ENCODE measurements at regions not wholly inside any gene's neighbourhood (a gene's known extent, or its start where the extent isn't known, plus 50 kb on each side); places are given as distances from the start of the nearest gene placed in this dataset.
A peak's percentile ranks its signal among the peaks of the same experiment; 100 is the strongest.

GRCh38 chr13:22189176-22190048 is 518.5 kb downstream of the FGF9 start:
- DNase-seq (ENCODE audit: low read depth), result no peak

GRCh38 chr13:22193070-22193469 is 522.2 kb downstream of the FGF9 start:
- no peak for DNase-seq (ENCODE audit: low read depth)

- no peak for DNase-seq (ENCODE audit: low read depth)
Measured at GRCh38 chr13:22194106-22194805, 523.4 kb downstream of the FGF9 start.

- no peak for DNase-seq (ENCODE audit: low read depth)
Measured at GRCh38 chr13:22195726-22196125, 524.9 kb downstream of the FGF9 start.

GRCh38 chr13:22196777-22197176 is 525.9 kb downstream of the FGF9 start:
- no peak for DNase-seq (ENCODE audit: low read depth)

GRCh38 chr13:22198001-22198400 is 527.1 kb downstream of the FGF9 start:
- no peak for DNase-seq (ENCODE audit: low read depth)

- no peak for DNase-seq (ENCODE audit: low read depth)
Measured at GRCh38 chr13:22198641-22199217, 527.9 kb downstream of the FGF9 start.

GRCh38 chr13:22200440-22200839 is 529.6 kb downstream of the FGF9 start:
- no peak for DNase-seq (ENCODE audit: low read depth)

- DNase-seq (ENCODE audit: low read depth), result no peak
Measured at GRCh38 chr13:22201375-22201925, 530.6 kb downstream of the FGF9 start.

GRCh38 chr13:22210134-22210930 is 539.5 kb downstream of the FGF9 start:
- no peak for DNase-seq (ENCODE audit: low read depth)

- DNase-seq (ENCODE audit: low read depth), result no peak
Measured at GRCh38 chr13:22211876-22212275, 541.0 kb downstream of the FGF9 start.

GRCh38 chr13:22212576-22212975 is 541.7 kb downstream of the FGF9 start:
- DNase-seq (ENCODE audit: low read depth), result no peak

GRCh38 chr13:22214184-22214583 is 543.3 kb downstream of the FGF9 start:
- DNase-seq (ENCODE audit: low read depth), result no peak

GRCh38 chr13:22218797-22219196 is 547.9 kb downstream of the FGF9 start:
- no peak for DNase-seq (ENCODE audit: low read depth)

- no peak for DNase-seq (ENCODE audit: low read depth)
Measured at GRCh38 chr13:22219709-22220108, 548.8 kb downstream of the FGF9 start.

- DNase-seq (ENCODE audit: low read depth), result peak; percentile 12
Measured at GRCh38 chr13:22220151-22221135, 549.6 kb downstream of the FGF9 start.

- DNase-seq (ENCODE audit: low read depth), result no peak
Measured at GRCh38 chr13:22223411-22223810, 552.5 kb downstream of the FGF9 start.

GRCh38 chr13:22226086-22226485 is 555.2 kb downstream of the FGF9 start:
- DNase-seq (ENCODE audit: low read depth), result no peak

- DNase-seq (ENCODE audit: low read depth), result no peak
Measured at GRCh38 chr13:22227895-22228294, 557.0 kb downstream of the FGF9 start.

- no peak for DNase-seq (ENCODE audit: low read depth)
Measured at GRCh38 chr13:22229916-22230315, 559.0 kb downstream of the FGF9 start.

GRCh38 chr13:22232186-22232585 is 561.3 kb downstream of the FGF9 start:
- DNase-seq (ENCODE audit: low read depth), result no peak

Measured in GM04504 (cell line).